ENCODE measurements at regions not wholly inside any gene's neighbourhood (a gene's known extent, or its start where the extent isn't known, plus 50 kb on each side); places are given as distances from the start of the nearest gene placed in this dataset.

- DNase-seq (ENCODE audit: extremely low spot score), result no peak
- ChIA-PET POLR2A (no interaction called here), CTCF (no interaction called here)
- no peak for TF ChIP-seq LEF1 (IDR thresholded peaks at IDR 0.05; ENCODE audit: borderline replicate concordance)
- no peak for TF ChIP-seq BHLHE40 (IDR thresholded peaks at IDR 0.05; ENCODE audit: borderline replicate concordance)
- TF ChIP-seq CTBP1 (IDR thresholded peaks at IDR 0.05; ENCODE audit: borderline replicate concordance), result no peak
- no peak for TF ChIP-seq L3MBTL2 (conservative IDR thresholded peaks at IDR 0.05)
- no peak for TF ChIP-seq FOXM1 (IDR thresholded peaks at IDR 0.05; ENCODE audit: borderline replicate concordance)
- TF ChIP-seq HDGF (IDR thresholded peaks at IDR 0.05; ENCODE audit: borderline replicate concordance), result no peak
- no peak for TF ChIP-seq NFRKB (IDR thresholded peaks at IDR 0.05)
- no peak for TF ChIP-seq SP1 (IDR thresholded peaks at IDR 0.05)
- no peak for TF ChIP-seq PKNOX1 (IDR thresholded peaks at IDR 0.05)
- no peak for TF ChIP-seq TARDBP (IDR thresholded peaks at IDR 0.05)
Observed at GRCh38 chr3:153099131-153099530, 62.9 kb upstream of the RAP2B start.

GRCh38 chr3:153103406-153103945, 58.5 kb upstream of the RAP2B start:
- TF ChIP-seq ELF4 (IDR thresholded peaks at IDR 0.05) (no peak), PKNOX1 (IDR thresholded peaks at IDR 0.05) (no peak), HDGF (IDR thresholded peaks at IDR 0.05; ENCODE audit: borderline replicate concordance) (no peak), TARDBP (IDR thresholded peaks at IDR 0.05) (no peak), FOXK2 (IDR thresholded peaks at IDR 0.05) (no peak), FOXM1 (IDR thresholded peaks at IDR 0.05; ENCODE audit: borderline replicate concordance) (no peak), SUZ12 (IDR thresholded peaks at IDR 0.05) (no peak), LEF1 (IDR thresholded peaks at IDR 0.05; ENCODE audit: borderline replicate concordance) (no peak), L3MBTL2 (conservative IDR thresholded peaks at IDR 0.05) (no peak), ARNT (IDR thresholded peaks at IDR 0.05) (no peak), NFRKB (IDR thresholded peaks at IDR 0.05) (no peak), CTBP1 (IDR thresholded peaks at IDR 0.05; ENCODE audit: borderline replicate concordance) (no peak), FOXA1 (IDR thresholded peaks at IDR 0.05) (no peak), SP1 (IDR thresholded peaks at IDR 0.05) (no peak), BHLHE40 (IDR thresholded peaks at IDR 0.05; ENCODE audit: borderline replicate concordance) (no peak), ZNF384 (IDR thresholded peaks at IDR 0.05) (no peak)
- no peak for DNase-seq (ENCODE audit: extremely low spot score)
- POLR2A ChIA-PET, result no interaction called here
- CTCF ChIA-PET, result no interaction called here

GRCh38 chr3:153110041-153110440, 52.0 kb upstream of the RAP2B start:
- ChIA-PET POLR2A (no interaction called here), CTCF (no interaction called here)
- TF ChIP-seq ZNF384 (IDR thresholded peaks at IDR 0.05), result no peak
- no peak for TF ChIP-seq FOXA1 (IDR thresholded peaks at IDR 0.05)
- no peak for TF ChIP-seq FOXM1 (IDR thresholded peaks at IDR 0.05; ENCODE audit: borderline replicate concordance)
- TF ChIP-seq ARNT (IDR thresholded peaks at IDR 0.05), result no peak
- no peak for TF ChIP-seq FOXK2 (IDR thresholded peaks at IDR 0.05)
- no peak for TF ChIP-seq CTBP1 (IDR thresholded peaks at IDR 0.05; ENCODE audit: borderline replicate concordance)
- no peak for TF ChIP-seq SUZ12 (IDR thresholded peaks at IDR 0.05)
- no peak for TF ChIP-seq ELF4 (IDR thresholded peaks at IDR 0.05)
- no peak for TF ChIP-seq LEF1 (IDR thresholded peaks at IDR 0.05; ENCODE audit: borderline replicate concordance)
- no peak for TF ChIP-seq NFRKB (IDR thresholded peaks at IDR 0.05)
- no peak for TF ChIP-seq L3MBTL2 (conservative IDR thresholded peaks at IDR 0.05)
- TF ChIP-seq SP1 (IDR thresholded peaks at IDR 0.05), result no peak
- TF ChIP-seq BHLHE40 (IDR thresholded peaks at IDR 0.05; ENCODE audit: borderline replicate concordance), result no peak
- TF ChIP-seq TARDBP (IDR thresholded peaks at IDR 0.05), result no peak
- no peak for TF ChIP-seq PKNOX1 (IDR thresholded peaks at IDR 0.05)
- no peak for TF ChIP-seq HDGF (IDR thresholded peaks at IDR 0.05; ENCODE audit: borderline replicate concordance)
- no peak for DNase-seq (ENCODE audit: extremely low spot score)

- ChIA-PET POLR2A (no interaction called here), CTCF (no interaction called here)
- no peak for DNase-seq (ENCODE audit: extremely low spot score)
- TF ChIP-seq ARNT (IDR thresholded peaks at IDR 0.05) (no peak), L3MBTL2 (conservative IDR thresholded peaks at IDR 0.05) (no peak), LEF1 (IDR thresholded peaks at IDR 0.05; ENCODE audit: borderline replicate concordance) (no peak), CTBP1 (IDR thresholded peaks at IDR 0.05; ENCODE audit: borderline replicate concordance) (no peak), SP1 (IDR thresholded peaks at IDR 0.05) (no peak), ELF4 (IDR thresholded peaks at IDR 0.05) (no peak), SUZ12 (IDR thresholded peaks at IDR 0.05) (no peak), TARDBP (IDR thresholded peaks at IDR 0.05) (no peak)
Observed at GRCh38 chr3:153111016-153111415, 51.0 kb upstream of the RAP2B start.
